ENCODE measurements at regions not wholly inside any gene's neighbourhood (a gene's known extent, or its start where the extent isn't known, plus 50 kb on each side); places are given as distances from the start of the nearest gene placed in this dataset.

- Mint-ChIP-seq H3K4me3 (no peak overlapping the region), H3K27ac (no peak overlapping the region), H3K36me3 (no peaks in the 10 kb centered on the region), H3K9me3 (no peaks in the 10 kb centered on the region), H3K27me3 (no peaks in the 10 kb centered on the region), H3K4me1 (no peaks in the 10 kb centered on the region)
Observed at GRCh38 chr4:31595496-31595895, 875.3 kb downstream of the PCDH7 start.

GRCh38 chr4:31598639-31599038 lies 878.5 kb downstream of the PCDH7 start:
- no peak overlapping the region for H3K27ac Mint-ChIP-seq
- H3K36me3 Mint-ChIP-seq, result no peaks in the 10 kb centered on the region
- H3K27me3 Mint-ChIP-seq, result no peaks in the 10 kb centered on the region
- H3K9me3 Mint-ChIP-seq, result no peaks in the 10 kb centered on the region
- no peaks in the 10 kb centered on the region for H3K4me1 Mint-ChIP-seq
- H3K4me3 Mint-ChIP-seq, result no peak overlapping the region

GRCh38 chr4:31601793-31602192 lies 881.6 kb downstream of the PCDH7 start:
- no peaks in the 10 kb centered on the region for H3K36me3 Mint-ChIP-seq
- H3K27me3 Mint-ChIP-seq, result no peaks in the 10 kb centered on the region
- no peaks in the 10 kb centered on the region for H3K9me3 Mint-ChIP-seq

GRCh38 chr4:31613946-31614623 lies 893.9 kb downstream of the PCDH7 start:
- no peaks in the 10 kb centered on the region for H3K36me3 Mint-ChIP-seq
- no peaks in the 10 kb centered on the region for H3K27me3 Mint-ChIP-seq
- no peak overlapping the region for H3K27ac Mint-ChIP-seq
- no peaks in the 10 kb centered on the region for H3K4me1 Mint-ChIP-seq
- H3K4me3 Mint-ChIP-seq, result no peak overlapping the region
- H3K9me3 Mint-ChIP-seq, result peaks cover 4% of the 10 kb centered on the region

More at GRCh38 chr4:31601793-31602192, 881.6 kb downstream of the PCDH7 start:
- Mint-ChIP-seq H3K4me1 (no peaks in the 10 kb centered on the region), H3K27ac (no peak overlapping the region), H3K4me3 (no peak overlapping the region)

GRCh38 chr4:31617667-31618066 lies 897.5 kb downstream of the PCDH7 start:
- Mint-ChIP-seq H3K27me3 (no peaks in the 10 kb centered on the region), H3K27ac (no peak overlapping the region), H3K36me3 (no peaks in the 10 kb centered on the region), H3K4me1 (no peaks in the 10 kb centered on the region), H3K9me3 (no peaks in the 10 kb centered on the region), H3K4me3 (no peak overlapping the region)

GRCh38 chr4:31620476-31620875 lies 900.3 kb downstream of the PCDH7 start:
- Mint-ChIP-seq H3K4me1 (no peaks in the 10 kb centered on the region), H3K9me3 (no peaks in the 10 kb centered on the region), H3K4me3 (no peak overlapping the region), H3K36me3 (no peaks in the 10 kb centered on the region), H3K27ac (no peak overlapping the region), H3K27me3 (no peaks in the 10 kb centered on the region)

GRCh38 chr4:31645236-31645635 lies 925.1 kb downstream of the PCDH7 start:
- Mint-ChIP-seq H3K36me3 (no peaks in the 10 kb centered on the region), H3K4me3 (no peak overlapping the region), H3K4me1 (no peaks in the 10 kb centered on the region), H3K27ac (no peak overlapping the region), H3K9me3 (no peaks in the 10 kb centered on the region), H3K27me3 (no peaks in the 10 kb centered on the region)

- Mint-ChIP-seq H3K4me3 (no peak overlapping the region), H3K36me3 (no peaks in the 10 kb centered on the region), H3K4me1 (no peaks in the 10 kb centered on the region), H3K27ac (no peak overlapping the region), H3K9me3 (no peaks in the 10 kb centered on the region), H3K27me3 (no peaks in the 10 kb centered on the region)
Observed at GRCh38 chr4:31647786-31648185, 927.6 kb downstream of the PCDH7 start.

GRCh38 chr4:31649878-31650277 lies 929.7 kb downstream of the PCDH7 start:
- no peak overlapping the region for H3K27ac Mint-ChIP-seq
- no peak overlapping the region for H3K4me3 Mint-ChIP-seq
- H3K9me3 Mint-ChIP-seq, result no peaks in the 10 kb centered on the region
- no peaks in the 10 kb centered on the region for H3K36me3 Mint-ChIP-seq
- no peaks in the 10 kb centered on the region for H3K4me1 Mint-ChIP-seq
- no peaks in the 10 kb centered on the region for H3K27me3 Mint-ChIP-seq

GRCh38 chr4:31651541-31651940 lies 931.4 kb downstream of the PCDH7 start:
- Mint-ChIP-seq H3K4me1 (no peaks in the 10 kb centered on the region), H3K27ac (no peak overlapping the region), H3K36me3 (no peaks in the 10 kb centered on the region), H3K27me3 (no peaks in the 10 kb centered on the region), H3K4me3 (no peak overlapping the region), H3K9me3 (no peaks in the 10 kb centered on the region)

GRCh38 chr4:31655328-31655727 lies 935.2 kb downstream of the PCDH7 start:
- H3K36me3 Mint-ChIP-seq, result no peaks in the 10 kb centered on the region
- no peak overlapping the region for H3K27ac Mint-ChIP-seq
- H3K4me3 Mint-ChIP-seq, result no peak overlapping the region
- H3K4me1 Mint-ChIP-seq, result no peaks in the 10 kb centered on the region
- no peaks in the 10 kb centered on the region for H3K9me3 Mint-ChIP-seq
- H3K27me3 Mint-ChIP-seq, result no peaks in the 10 kb centered on the region

GRCh38 chr4:31657859-31658570 lies 937.8 kb downstream of the PCDH7 start:
- H3K27ac Mint-ChIP-seq, result no peak overlapping the region
- no peaks in the 10 kb centered on the region for H3K36me3 Mint-ChIP-seq
- no peaks in the 10 kb centered on the region for H3K9me3 Mint-ChIP-seq
- no peaks in the 10 kb centered on the region for H3K27me3 Mint-ChIP-seq
- no peak overlapping the region for H3K4me3 Mint-ChIP-seq
- no peaks in the 10 kb centered on the region for H3K4me1 Mint-ChIP-seq

- no peaks in the 10 kb centered on the region for H3K27me3 Mint-ChIP-seq
- H3K4me1 Mint-ChIP-seq, result no peaks in the 10 kb centered on the region
- no peaks in the 10 kb centered on the region for H3K36me3 Mint-ChIP-seq
- no peaks in the 10 kb centered on the region for H3K9me3 Mint-ChIP-seq
- H3K27ac Mint-ChIP-seq, result no peak overlapping the region
- no peak overlapping the region for H3K4me3 Mint-ChIP-seq
Observed at GRCh38 chr4:31660916-31661315, 940.7 kb downstream of the PCDH7 start.

GRCh38 chr4:31662951-31663350 lies 942.8 kb downstream of the PCDH7 start:
- no peaks in the 10 kb centered on the region for H3K4me1 Mint-ChIP-seq
- H3K27me3 Mint-ChIP-seq, result no peaks in the 10 kb centered on the region
- H3K9me3 Mint-ChIP-seq, result no peaks in the 10 kb centered on the region
- H3K27ac Mint-ChIP-seq, result no peak overlapping the region
- H3K4me3 Mint-ChIP-seq, result no peak overlapping the region
- no peaks in the 10 kb centered on the region for H3K36me3 Mint-ChIP-seq

- Mint-ChIP-seq H3K27me3 (no peaks in the 10 kb centered on the region), H3K4me1 (no peaks in the 10 kb centered on the region), H3K36me3 (no peaks in the 10 kb centered on the region), H3K27ac (no peak overlapping the region), H3K4me3 (no peak overlapping the region), H3K9me3 (no peaks in the 10 kb centered on the region)
Observed at GRCh38 chr4:31667686-31668085, 947.5 kb downstream of the PCDH7 start.

- H3K27me3 Mint-ChIP-seq, result no peaks in the 10 kb centered on the region
- H3K27ac Mint-ChIP-seq, result no peak overlapping the region
- H3K4me1 Mint-ChIP-seq, result no peaks in the 10 kb centered on the region
- H3K9me3 Mint-ChIP-seq, result peaks cover 6% of the 10 kb centered on the region
- H3K36me3 Mint-ChIP-seq, result no peaks in the 10 kb centered on the region
- no peak overlapping the region for H3K4me3 Mint-ChIP-seq
Observed at GRCh38 chr4:31674313-31674947, 954.3 kb downstream of the PCDH7 start.

Data from activated naive CD4-positive, alpha-beta T cell treated with anti-CD3 and anti-CD28 coated beads, Interleukin-2, amount 50 U/mL, for 24 hours (primary cell).